NCI-H345 treated with DMSO at 0.1 percent for 48 hours (cell line): ENCODE measurements at regions not wholly inside any gene's neighbourhood (a gene's known extent, or its start where the extent isn't known, plus 50 kb on each side); places are given as distances from the start of the nearest gene placed in this dataset.
"Not testable (repeated sequence)": the region's sequence is repeated elsewhere in the genome, so short reads cannot be mapped to it uniquely, and the experiment has no call there.

ENCODE experiments used
- DNase-seq: peaks from one replicate; lab custom pipeline; 2025; ENCODE audit not compliant: unreplicated experiment; lab: John Stamatoyannopoulos, UW

DNA sequence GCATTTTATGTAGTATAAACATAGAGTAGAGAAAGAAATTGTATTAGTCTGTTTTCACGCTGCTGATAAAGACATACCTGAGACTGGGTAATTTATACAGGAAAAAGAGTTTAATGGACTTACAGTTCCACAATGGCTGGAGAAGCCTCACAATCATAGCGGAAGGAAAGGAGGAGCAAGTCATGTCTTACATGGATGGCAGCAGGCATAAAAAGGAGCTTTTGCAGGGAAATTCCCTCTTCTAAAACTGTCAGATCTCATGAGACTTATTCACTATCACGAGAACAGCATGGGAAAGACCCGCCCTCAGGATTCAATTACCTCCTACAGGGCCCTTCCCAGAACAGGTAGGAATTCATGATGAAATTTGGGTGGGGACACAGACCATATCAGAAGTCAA lies 98.1 kb downstream of the ARRDC3 start:
- DNase-seq = not testable (repeated sequence)

DNA sequence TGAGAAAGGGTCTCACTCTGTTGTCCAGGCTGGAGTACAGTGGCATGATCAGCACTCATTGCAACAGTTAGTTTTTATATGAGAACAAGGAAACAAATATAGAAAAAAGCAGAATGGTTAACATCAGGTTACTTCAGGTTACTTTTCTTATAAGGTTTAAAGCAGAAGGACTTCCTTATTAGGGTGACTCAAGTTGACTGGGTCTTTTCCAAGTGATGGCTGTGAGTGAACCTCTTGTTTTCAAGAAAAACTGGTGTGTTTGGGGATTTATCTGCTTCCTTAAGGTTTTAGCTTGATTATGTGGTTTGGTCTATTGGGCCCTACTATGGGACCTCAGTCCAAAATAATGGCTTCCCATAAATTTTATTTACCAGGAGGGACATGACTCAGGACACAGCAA lies 99.2 kb downstream of the ARRDC3 start:
- no peak for DNase-seq

- no peak for DNase-seq
These were observed 99.8 kb downstream of the ARRDC3 start for GRCh38 chr5:91283326-91283725.

GRCh38 chr5:91282210-91282609 lies 100.9 kb downstream of the ARRDC3 start:
- no peak for DNase-seq

- DNase-seq = no peak
These were observed 101.7 kb downstream of the ARRDC3 start for GRCh38 chr5:91281401-91281800.

- peak; percentile 50 for DNase-seq
These were observed 102.5 kb downstream of the ARRDC3 start for GRCh38 chr5:91280362-91281269.

GRCh38 chr5:91277840-91278239 lies 105.3 kb downstream of the ARRDC3 start:
- DNase-seq = no peak

- DNase-seq = no peak
These were observed 106.0 kb downstream of the ARRDC3 start for GRCh38 chr5:91277093-91277626.

- no peak for DNase-seq
These were observed 110.3 kb downstream of the ARRDC3 start for GRCh38 chr5:91272858-91273257.

DNA sequence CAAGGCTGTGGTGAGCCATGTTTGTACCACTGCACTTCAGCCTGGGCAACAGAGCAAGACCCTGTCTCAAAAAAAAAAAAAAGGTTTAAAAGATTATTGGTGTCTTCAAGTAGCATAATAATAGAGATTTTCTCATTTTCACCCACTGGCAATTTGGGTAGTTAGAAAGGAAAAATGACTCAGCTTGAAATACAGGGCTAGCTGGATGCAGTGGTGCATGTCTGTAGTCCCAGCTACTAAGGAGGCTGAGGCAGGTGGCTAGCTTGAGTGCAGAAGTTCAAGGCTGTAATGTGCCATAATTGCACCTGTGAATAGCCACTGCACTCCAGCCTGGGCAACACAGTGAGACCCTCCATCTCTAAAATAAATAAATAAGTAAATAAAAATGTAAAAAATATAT lies 111.1 kb downstream of the ARRDC3 start:
- no peak for DNase-seq

DNA sequence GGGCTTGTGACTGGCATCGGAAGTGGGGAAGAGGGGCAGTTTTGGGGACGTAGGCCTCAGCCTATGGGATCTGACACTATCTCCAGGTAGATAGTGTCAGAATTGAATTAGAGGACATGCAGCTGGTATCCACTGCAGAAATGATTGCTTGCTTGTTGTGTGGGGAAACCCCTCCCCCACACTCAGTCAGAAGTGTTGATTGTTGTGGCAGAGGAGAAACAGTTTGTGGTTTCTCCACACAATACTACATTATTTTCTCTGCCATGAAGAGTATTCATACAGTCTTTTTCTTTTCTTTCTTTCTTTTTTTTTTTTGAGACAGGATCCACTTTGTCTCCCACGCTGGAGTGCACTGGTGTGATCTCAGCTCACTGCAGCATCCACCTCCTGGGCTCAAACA lies 113.9 kb downstream of the ARRDC3 start:
- DNase-seq = no peak

- DNase-seq = no peak
These were observed 116.9 kb downstream of the ARRDC3 start for GRCh38 chr5:91266184-91266705.

- no peak for DNase-seq
These were observed 118.6 kb downstream of the ARRDC3 start for GRCh38 chr5:91264311-91265051.

DNA sequence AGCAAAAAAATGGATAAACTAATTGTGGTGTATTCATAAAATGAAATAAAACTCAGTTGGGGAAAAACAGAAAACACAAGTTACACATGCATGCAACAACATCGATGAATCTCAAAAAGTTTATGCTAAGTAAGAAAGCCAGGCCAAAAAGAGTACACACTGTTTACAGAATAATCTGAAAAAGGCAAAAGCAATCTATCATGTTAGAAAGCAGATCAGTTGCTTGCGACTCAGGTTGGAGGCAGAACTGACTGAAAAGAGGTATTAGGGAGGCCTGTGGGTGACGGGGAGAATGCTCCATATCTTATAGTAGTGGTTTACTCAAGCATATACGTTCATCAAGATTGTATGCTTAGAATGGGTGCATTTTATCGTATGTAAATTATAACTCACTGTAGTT lies 119.2 kb downstream of the ARRDC3 start:
- DNase-seq = no peak

- DNase-seq = no peak
These were observed 125.8 kb downstream of the ARRDC3 start for GRCh38 chr5:91257301-91257700.

GRCh38 chr5:91256142-91256524 lies 127.0 kb downstream of the ARRDC3 start:
- DNase-seq = no peak

- DNase-seq = no peak
These were observed 127.5 kb downstream of the ARRDC3 start for GRCh38 chr5:91255396-91256141.

DNA sequence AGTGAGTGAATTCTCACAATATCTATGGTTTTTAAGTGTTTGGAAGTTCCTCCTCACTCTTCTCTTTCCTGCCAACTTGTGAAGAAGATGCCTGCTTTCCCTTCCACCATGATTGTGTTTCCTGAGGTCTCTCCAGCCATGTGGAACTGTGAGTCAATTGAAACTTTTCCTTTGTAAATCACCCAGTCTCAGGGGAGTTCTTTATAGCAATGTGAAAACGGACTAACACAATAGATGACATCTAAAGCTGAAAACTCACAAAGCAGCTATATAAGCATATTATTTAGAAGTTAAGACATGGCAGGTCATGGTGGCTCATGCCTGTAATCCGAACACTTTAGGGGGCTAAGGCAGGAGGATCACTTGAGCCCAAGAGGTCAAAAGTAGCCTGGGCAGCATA lies 130.2 kb downstream of the ARRDC3 start:
- DNase-seq = no peak

DNA sequence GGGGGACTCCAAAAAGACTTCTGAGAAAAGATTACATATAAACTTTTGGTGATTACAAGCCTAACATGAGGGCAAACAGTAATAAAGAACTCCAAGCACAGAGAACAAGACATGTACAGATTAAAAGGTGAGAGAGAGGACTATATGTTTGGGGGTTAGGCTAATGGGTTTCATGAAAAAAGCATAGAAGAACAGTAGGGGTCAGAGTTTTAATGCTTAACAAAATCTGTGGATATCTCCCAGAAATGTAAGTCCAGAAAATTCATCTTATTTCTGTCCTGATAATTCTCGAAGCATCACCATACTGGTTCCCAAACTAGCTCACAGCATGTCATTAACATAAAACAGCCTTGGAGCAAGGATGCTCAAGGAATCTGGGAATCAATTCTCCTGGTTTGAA lies 137.2 kb downstream of the ARRDC3 start:
- DNase-seq = no peak

DNA sequence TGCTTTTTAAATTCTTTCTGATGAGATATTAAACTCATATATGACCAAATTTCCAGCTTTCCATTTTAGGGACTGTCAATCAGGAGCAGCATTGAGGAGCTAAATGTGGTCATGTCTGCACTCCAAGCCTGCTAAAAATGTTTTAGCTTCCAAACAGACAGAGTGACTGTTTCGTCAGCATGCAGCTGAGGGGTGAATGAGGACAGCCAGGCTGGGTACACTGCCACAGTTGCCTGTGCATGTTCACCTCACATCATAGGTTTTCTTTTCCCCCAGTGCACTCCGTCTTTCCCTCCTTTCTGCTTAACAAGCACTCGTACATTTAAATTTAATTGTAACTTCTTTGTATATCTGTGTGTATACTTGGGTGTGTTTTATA lies 138.1 kb downstream of the ARRDC3 start:
- DNase-seq = no peak
